Mesenteric fat pad (tissue), 1 donor: ENCODE measurements at regions not wholly inside any gene's neighbourhood (a gene's known extent, or its start where the extent isn't known, plus 50 kb on each side); places are given as distances from the start of the nearest gene placed in this dataset.

Experiments used
- DNase-seq: peaks from one replicate; pipeline ENCODE4 v3.0.0-alpha.2; 2020; ENCODE audit warnings: low spot score
- donor health status: DM: yes; HTN: yes; CAD: no.

- no peak for DNase-seq
Observed at GRCh38 chr20:50258790-50259483, 68.3 kb downstream of the CEBPB start.

GRCh38 chr20:50259705-50260478 lies 69.3 kb downstream of the CEBPB start:
- no peak for DNase-seq

- no peak for DNase-seq
Observed at GRCh38 chr20:50260479-50261221, 70.0 kb downstream of the CEBPB start.

- no peak for DNase-seq
Observed at GRCh38 chr20:50261471-50262212, 71.0 kb downstream of the CEBPB start.

- DNase-seq, result no peak
Observed at GRCh38 chr20:50263831-50264230, 73.2 kb downstream of the CEBPB start.

GRCh38 chr20:50264534-50265145 lies 74.0 kb downstream of the CEBPB start:
- DNase-seq, result no peak

- no peak for DNase-seq
Observed at GRCh38 chr20:50265245-50265946, 74.8 kb downstream of the CEBPB start.

- DNase-seq, result no peak
Observed at GRCh38 chr20:50266293-50267040, 75.8 kb downstream of the CEBPB start.

- no peak for DNase-seq
Observed at GRCh38 chr20:50267041-50267865, 76.6 kb downstream of the CEBPB start.

- DNase-seq, result no peak
Observed at GRCh38 chr20:50267866-50268219, 77.2 kb downstream of the CEBPB start.

- no peak for DNase-seq
Observed at GRCh38 chr20:50269091-50270033, 78.7 kb downstream of the CEBPB start.

- no peak for DNase-seq
Observed at GRCh38 chr20:50270034-50270395, 79.4 kb downstream of the CEBPB start.

- DNase-seq, result no peak
Observed at GRCh38 chr20:50270569-50270968, 79.9 kb downstream of the CEBPB start.

- DNase-seq, result no peak
Observed at GRCh38 chr20:50271176-50271575, 80.5 kb downstream of the CEBPB start.

GRCh38 chr20:50271612-50272011 lies 81.0 kb downstream of the CEBPB start:
- no peak for DNase-seq

GRCh38 chr20:50272030-50272723 lies 81.5 kb downstream of the CEBPB start:
- DNase-seq, result no peak
